ENCODE measurements at regions not wholly inside any gene's neighbourhood (a gene's known extent, or its start where the extent isn't known, plus 50 kb on each side); places are given as distances from the start of the nearest gene placed in this dataset.

- H3K36me3 ChIP-seq (replicated peaks in 1 of 2; ENCODE audit: control insufficient read depth in 1 of 2, insufficient read depth in 2 of 2, low read length in 1 of 2) = no peaks in the 10 kb centered on the region
- ChIA-PET CTCF (no interaction called here), POLR2A (no interaction called here)
- DNase-seq = no peak
- H3K9me3 ChIP-seq = no peaks in the 10 kb centered on the region
- no peak overlapping the region for H2AFZ ChIP-seq (ENCODE audit: low read depth)
- no peak overlapping the region for H3K9ac ChIP-seq
- TF ChIP-seq SMC3 (IDR thresholded peaks at IDR 0.05; ENCODE audit: low read depth, low read length) (no peak), GABPA (IDR thresholded peaks at IDR 0.05; ENCODE audit: low read depth) (no peak), NRF1 (IDR thresholded peaks at IDR 0.05; ENCODE audit: low read depth, low read length) (no peak), MEF2A (IDR thresholded peaks at IDR 0.05; ENCODE audit: borderline replicate concordance, low read depth) (no peak), FOXM1 (IDR thresholded peaks at IDR 0.05; ENCODE audit: low read depth) (no peak), TCF12 (IDR thresholded peaks at IDR 0.05) (no peak), FOSL2 (IDR thresholded peaks at IDR 0.05; ENCODE audit: borderline replicate concordance, low read depth) (no peak), ZBTB33 (IDR thresholded peaks at IDR 0.05; ENCODE audit: borderline replicate concordance, low read depth) (no peak), RFX5 (IDR thresholded peaks at IDR 0.05; ENCODE audit: low read length) (no peak), MAX (IDR thresholded peaks at IDR 0.05; ENCODE audit: low read depth) (no peak)
- H3K27me3 ChIP-seq (ENCODE audit: insufficient read depth) = no peaks in the 10 kb centered on the region
- 15% methylated on average over 2 of the region's 2 CpGs for WGBS (ENCODE audit: low lambda C conversion rate)
- no peaks in the 10 kb centered on the region for H3K4me1 ChIP-seq (ENCODE audit: control insufficient read depth in 1 of 2, insufficient read depth in 2 of 2, low read depth in 1 of 2, low read length in 1 of 2)
- no peak overlapping the region for H3K4me2 ChIP-seq
- H3K9me2 ChIP-seq = no peaks in the 10 kb centered on the region
- no peak overlapping the region for H3K27ac ChIP-seq (ENCODE audit: low read depth in 2 of 2, low read length in 1 of 2)
- no peaks in the 10 kb centered on the region for H4K20me1 ChIP-seq (ENCODE audit: insufficient read depth)
- no peaks in the 10 kb centered on the region for H3F3A ChIP-seq (replicated peaks; ENCODE audit: insufficient read depth)
- H3K4me3 ChIP-seq (ENCODE audit: low read depth in 2 of 2, low read length in 1 of 2) = no peak overlapping the region
- no peaks in the 10 kb centered on the region for H3K79me2 ChIP-seq (ENCODE audit: insufficient read depth)
Observed at GRCh38 chr21:41024341-41024740, 143.6 kb upstream of the BACE2 start.

- no peak overlapping the region for H3K27ac ChIP-seq (ENCODE audit: low read depth in 2 of 2, low read length in 1 of 2)
- no peaks in the 10 kb centered on the region for H3K79me2 ChIP-seq (ENCODE audit: insufficient read depth)
- ChIA-PET CTCF (no interaction called here), POLR2A (no interaction called here)
- H3K9ac ChIP-seq = no peak overlapping the region
- H3K4me2 ChIP-seq = no peak overlapping the region
- no peak overlapping the region for H2AFZ ChIP-seq (ENCODE audit: low read depth)
- no peaks in the 10 kb centered on the region for H3K9me2 ChIP-seq
- H3K4me3 ChIP-seq (ENCODE audit: low read depth in 2 of 2, low read length in 1 of 2) = no peak overlapping the region
- no peaks in the 10 kb centered on the region for H3K36me3 ChIP-seq (replicated peaks in 1 of 2; ENCODE audit: control insufficient read depth in 1 of 2, insufficient read depth in 2 of 2, low read length in 1 of 2)
- no peak for DNase-seq
- no peak for TF ChIP-seq CTCF (IDR thresholded peaks at IDR 0.05)
- no peaks in the 10 kb centered on the region for H3F3A ChIP-seq (replicated peaks; ENCODE audit: insufficient read depth)
- H3K27me3 ChIP-seq (ENCODE audit: insufficient read depth) = no peaks in the 10 kb centered on the region
- no peaks in the 10 kb centered on the region for H3K9me3 ChIP-seq
- no peaks in the 10 kb centered on the region for H4K20me1 ChIP-seq (ENCODE audit: insufficient read depth)
- H3K4me1 ChIP-seq (ENCODE audit: control insufficient read depth in 1 of 2, insufficient read depth in 2 of 2, low read depth in 1 of 2, low read length in 1 of 2) = no peaks in the 10 kb centered on the region
- 53% methylated on average over 9 of the region's 13 CpGs for WGBS (ENCODE audit: low lambda C conversion rate)
Observed at GRCh38 chr21:41024746-41025254, 143.2 kb upstream of the BACE2 start.

Measured in SK-N-SH (cell line).